ENCODE measurements at regions not wholly inside any gene's neighbourhood (a gene's known extent, or its start where the extent isn't known, plus 50 kb on each side); places are given as distances from the start of the nearest gene placed in this dataset.
"Not testable (repeated sequence)": the region's sequence is repeated elsewhere in the genome, so short reads cannot be mapped to it uniquely, and the experiment has no call there.

DNA sequence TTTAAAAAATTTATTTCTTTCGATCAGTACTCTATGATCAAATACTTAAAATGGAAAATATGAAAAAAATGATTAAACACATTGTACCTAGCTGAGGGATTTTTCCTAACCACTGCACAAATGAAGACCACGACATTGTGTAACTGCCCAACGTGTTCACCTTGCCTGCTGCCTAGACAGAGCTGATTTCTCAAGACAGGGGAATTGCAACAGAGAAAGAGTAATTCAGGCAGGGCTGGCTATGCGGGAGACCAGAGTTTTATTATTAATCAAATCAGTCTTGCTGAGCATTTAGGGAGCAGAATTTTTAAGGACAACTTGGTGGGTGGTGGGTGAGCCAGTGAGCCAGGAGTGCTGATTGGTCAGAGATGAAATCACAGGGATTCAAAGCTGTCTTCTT is 1290.8 kb downstream of the RPIA start:
- TF ChIP-seq, protein P1, sequence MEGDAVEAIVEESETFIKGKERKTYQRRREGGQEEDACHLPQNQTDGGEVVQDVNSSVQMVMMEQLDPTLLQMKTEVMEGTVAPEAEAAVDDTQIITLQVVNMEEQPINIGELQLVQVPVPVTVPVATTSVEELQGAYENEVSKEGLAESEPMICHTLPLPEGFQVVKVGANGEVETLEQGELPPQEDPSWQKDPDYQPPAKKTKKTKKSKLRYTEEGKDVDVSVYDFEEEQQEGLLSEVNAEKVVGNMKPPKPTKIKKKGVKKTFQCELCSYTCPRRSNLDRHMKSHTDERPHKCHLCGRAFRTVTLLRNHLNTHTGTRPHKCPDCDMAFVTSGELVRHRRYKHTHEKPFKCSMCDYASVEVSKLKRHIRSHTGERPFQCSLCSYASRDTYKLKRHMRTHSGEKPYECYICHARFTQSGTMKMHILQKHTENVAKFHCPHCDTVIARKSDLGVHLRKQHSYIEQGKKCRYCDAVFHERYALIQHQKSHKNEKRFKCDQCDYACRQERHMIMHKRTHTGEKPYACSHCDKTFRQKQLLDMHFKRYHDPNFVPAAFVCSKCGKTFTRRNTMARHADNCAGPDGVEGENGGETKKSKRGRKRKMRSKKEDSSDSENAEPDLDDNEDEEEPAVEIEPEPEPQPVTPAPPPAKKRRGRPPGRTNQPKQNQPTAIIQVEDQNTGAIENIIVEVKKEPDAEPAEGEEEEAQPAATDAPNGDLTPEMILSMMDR (IDR thresholded peaks at IDR 0.05) = not testable (repeated sequence)
- TF ChIP-seq POLR2A (IDR thresholded peaks at IDR 0.05) = not testable (repeated sequence)

All from vagina (tissue), 2 donors.